IPS-18c (cell line): ENCODE measurements at regions not wholly inside any gene's neighbourhood (a gene's known extent, or its start where the extent isn't known, plus 50 kb on each side); places are given as distances from the start of the nearest gene placed in this dataset.

Experiments used
- H3K4me3 ChIP-seq: 2 replicates; pipeline ENCODE4 v1.7.0; 2013; ENCODE audit warnings: low read depth, mild to moderate bottlenecking, low read length, moderate library complexity; ENCODE audit not compliant: insufficient read depth
- H3K9me3 ChIP-seq: one replicate; pipeline ENCODE4 v1.6.1; 2013; ENCODE audit warnings: mild to moderate bottlenecking, low read length, moderate library complexity; ENCODE audit not compliant: control insufficient read depth, insufficient read depth

DNA sequence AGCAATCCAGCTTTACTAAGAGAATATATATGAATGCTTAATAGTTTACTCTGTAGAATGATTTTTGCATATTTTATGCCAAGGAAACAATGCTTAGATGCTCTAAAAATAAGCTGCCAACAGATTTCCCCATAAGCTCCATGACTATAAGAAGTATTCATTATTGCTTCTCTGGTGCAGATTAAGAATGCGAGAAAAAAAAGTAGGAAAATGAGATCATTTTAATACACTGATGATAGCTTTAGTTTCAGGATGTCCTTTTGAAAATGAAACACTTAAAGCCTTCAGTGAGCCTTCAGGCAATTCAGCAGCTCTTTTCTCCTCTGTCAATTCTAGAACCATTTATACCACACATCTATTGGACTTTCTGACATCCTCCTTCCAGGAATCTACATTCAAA, 735.0 kb upstream of the POT1 start:
- H3K4me3 ChIP-seq: no peak overlapping the region
- H3K9me3 ChIP-seq: no peaks in the 10 kb centered on the region

DNA sequence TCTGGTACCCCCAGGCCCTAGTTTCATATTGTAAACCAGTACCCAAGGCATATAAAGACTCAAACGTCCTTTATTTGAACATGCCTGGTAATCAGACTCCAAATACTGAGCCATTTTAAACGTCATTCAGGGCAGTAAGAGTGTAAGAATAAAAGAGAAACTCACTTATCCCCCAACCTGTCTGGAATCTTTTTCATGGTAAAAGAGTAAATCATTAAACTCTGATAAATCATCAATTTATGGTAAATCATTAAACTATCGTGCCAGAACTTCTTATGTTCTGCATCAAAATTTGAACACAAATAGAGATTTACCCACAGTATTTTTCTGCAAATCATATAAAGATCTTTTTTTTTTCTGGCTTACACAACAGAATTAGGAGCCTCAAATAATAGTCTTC, 734.3 kb upstream of the POT1 start:
- Histone ChIP-seq H3K4me3 (no peak overlapping the region), H3K9me3 (no peaks in the 10 kb centered on the region)

- H3K4me3 ChIP-seq: no peak overlapping the region
- no peaks in the 10 kb centered on the region for H3K9me3 ChIP-seq
These were observed 732.1 kb upstream of the POT1 start for GRCh38 chr7:125661677-125662076.

- Histone ChIP-seq H3K9me3 (no peaks in the 10 kb centered on the region), H3K4me3 (no peak overlapping the region)
These were observed 731.4 kb upstream of the POT1 start for GRCh38 chr7:125661006-125661405.

DNA sequence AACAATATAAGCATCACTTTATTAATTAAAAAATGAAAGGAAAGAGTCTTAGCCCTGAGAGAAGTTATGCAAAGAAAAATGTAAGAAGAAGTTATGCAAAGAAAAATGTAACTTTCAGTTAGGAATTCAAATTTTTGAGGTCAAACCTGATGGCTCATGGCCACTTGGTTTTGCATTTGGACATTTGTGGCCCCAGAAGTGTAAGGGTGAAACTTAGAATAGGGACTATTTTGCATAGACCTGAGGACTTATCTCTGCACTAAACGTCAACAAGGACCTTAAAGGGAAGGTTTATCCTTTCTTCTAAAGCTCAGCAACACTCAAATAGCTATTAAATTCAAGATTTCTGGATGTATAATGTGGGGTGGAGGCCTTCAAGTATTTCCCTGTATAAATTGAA, 724.5 kb upstream of the POT1 start:
- H3K9me3 ChIP-seq: no peaks in the 10 kb centered on the region

DNA sequence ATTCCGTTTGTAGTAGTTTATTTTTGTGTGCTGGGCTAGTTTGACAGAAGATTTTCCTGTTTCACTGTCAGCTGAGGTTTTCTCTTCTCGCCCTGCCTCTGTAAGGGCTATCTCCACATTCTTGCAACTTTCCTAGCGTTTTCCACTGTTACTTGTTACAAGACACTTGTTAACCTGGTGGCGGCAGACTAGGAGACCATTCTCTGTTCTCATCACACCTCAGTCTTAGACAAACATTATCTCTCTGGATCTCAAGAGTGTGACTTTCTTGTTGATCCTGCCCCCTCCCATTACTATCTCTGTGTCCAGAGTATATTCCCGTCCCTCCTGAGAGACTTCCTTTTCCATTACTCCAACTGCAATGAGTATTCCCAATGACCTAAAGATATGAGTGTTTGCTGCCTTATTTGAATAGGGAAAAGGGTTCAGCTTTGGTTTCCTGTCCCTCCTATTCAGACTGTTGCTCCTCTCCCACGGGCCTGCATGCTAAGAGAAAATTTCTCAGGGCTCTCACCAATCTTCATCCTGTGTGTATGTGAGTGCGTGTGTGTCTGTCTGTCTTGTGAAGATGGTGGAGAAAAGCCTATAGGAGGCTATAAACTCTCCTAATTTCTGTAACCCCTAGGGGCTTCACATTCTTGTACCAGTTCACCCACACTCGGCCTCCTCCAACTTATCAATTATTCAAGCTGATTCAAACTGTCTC, 722.4 kb upstream of the POT1 start:
- Histone ChIP-seq H3K4me3 (no peak overlapping the region), H3K9me3 (no peaks in the 10 kb centered on the region)

More for the DNA sequence above, 724.5 kb upstream of the POT1 start:
- H3K4me3 ChIP-seq: no peak overlapping the region

- Histone ChIP-seq H3K4me3 (no peak overlapping the region), H3K9me3 (no peaks in the 10 kb centered on the region)
These were observed 718.9 kb upstream of the POT1 start for GRCh38 chr7:125648543-125648942.

- no peaks in the 10 kb centered on the region for H3K9me3 ChIP-seq
These were observed 716.1 kb upstream of the POT1 start for GRCh38 chr7:125645770-125646169.

GRCh38 chr7:125644109-125644508, 714.5 kb upstream of the POT1 start:
- H3K9me3 ChIP-seq: no peaks in the 10 kb centered on the region
- no peak overlapping the region for H3K4me3 ChIP-seq

More at GRCh38 chr7:125645770-125646169, 716.1 kb upstream of the POT1 start:
- H3K4me3 ChIP-seq: no peak overlapping the region

DNA sequence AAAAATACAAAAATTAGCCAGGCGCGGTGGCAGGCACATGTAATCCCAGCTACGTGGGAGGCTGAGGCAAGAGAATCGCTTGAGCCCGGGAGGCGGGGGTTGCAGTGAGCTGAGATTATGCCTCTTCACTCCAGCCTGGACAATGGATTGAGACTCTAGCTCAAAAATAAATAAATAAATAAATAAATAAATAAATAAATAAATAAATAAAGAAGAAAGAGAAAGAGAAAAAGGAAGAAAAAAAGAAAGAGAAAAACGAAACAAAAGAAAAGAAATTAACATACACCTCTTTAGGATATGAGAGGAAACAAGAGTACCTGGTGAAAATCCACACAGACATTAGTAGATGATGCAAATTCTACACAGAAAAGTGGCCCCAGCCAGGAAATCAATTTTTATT, 713.7 kb upstream of the POT1 start:
- H3K4me3 ChIP-seq: no peak overlapping the region
- H3K9me3 ChIP-seq: no peaks in the 10 kb centered on the region

- Histone ChIP-seq H3K4me3 (no peak overlapping the region), H3K9me3 (no peaks in the 10 kb centered on the region)
These were observed 712.3 kb upstream of the POT1 start for GRCh38 chr7:125641884-125642283.

GRCh38 chr7:125636320-125636962, 706.8 kb upstream of the POT1 start:
- H3K9me3 ChIP-seq: no peaks in the 10 kb centered on the region
- no peak overlapping the region for H3K4me3 ChIP-seq

DNA sequence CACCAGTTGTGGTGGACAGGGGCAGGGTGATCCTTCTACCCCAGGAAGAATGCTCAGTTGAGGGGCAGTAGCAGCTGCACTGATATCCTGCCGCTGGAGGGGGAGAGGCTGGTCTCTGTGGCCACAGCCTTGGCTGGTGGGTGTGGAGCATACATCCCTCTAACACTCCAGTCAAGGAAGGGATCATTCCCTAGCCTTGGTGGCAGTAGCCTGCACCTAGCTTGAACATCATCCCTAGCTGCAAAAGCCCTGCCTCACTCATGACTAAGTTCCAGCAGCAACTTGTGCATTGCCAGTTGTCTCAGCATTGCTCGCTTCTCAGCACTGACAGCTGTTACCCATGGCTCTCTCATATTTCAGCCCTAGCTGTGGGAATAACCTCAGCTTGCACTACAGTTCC, 688.9 kb upstream of the POT1 start:
- Histone ChIP-seq H3K9me3 (no peaks in the 10 kb centered on the region), H3K4me3 (no peak overlapping the region)

DNA sequence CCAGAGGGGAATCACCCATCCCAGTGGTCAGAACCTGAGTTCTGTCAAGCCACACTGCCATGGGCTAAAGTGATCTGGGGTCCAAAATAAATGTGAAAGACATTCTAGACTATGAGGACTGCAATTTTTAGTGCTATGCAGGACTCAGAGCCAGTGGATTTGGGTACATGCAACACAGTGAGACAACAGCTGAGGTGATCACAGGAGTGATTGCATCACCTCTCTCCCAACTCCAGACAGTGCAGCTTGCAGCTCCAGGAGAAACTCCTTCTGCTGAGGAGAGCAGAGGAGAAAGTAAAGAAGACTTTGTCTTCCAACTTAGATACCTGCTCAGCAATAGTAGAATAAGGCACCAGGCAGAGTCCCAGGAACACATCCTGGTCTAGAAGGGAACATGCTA, 682.0 kb upstream of the POT1 start:
- Histone ChIP-seq H3K4me3 (no peak overlapping the region), H3K9me3 (no peaks in the 10 kb centered on the region)

- Histone ChIP-seq H3K4me3 (no peak overlapping the region), H3K9me3 (no peaks in the 10 kb centered on the region)
These were observed 677.0 kb upstream of the POT1 start for GRCh38 chr7:125606671-125607070.

- Histone ChIP-seq H3K9me3 (no peaks in the 10 kb centered on the region), H3K4me3 (no peak overlapping the region)
These were observed 675.6 kb upstream of the POT1 start for GRCh38 chr7:125605241-125605640.

DNA sequence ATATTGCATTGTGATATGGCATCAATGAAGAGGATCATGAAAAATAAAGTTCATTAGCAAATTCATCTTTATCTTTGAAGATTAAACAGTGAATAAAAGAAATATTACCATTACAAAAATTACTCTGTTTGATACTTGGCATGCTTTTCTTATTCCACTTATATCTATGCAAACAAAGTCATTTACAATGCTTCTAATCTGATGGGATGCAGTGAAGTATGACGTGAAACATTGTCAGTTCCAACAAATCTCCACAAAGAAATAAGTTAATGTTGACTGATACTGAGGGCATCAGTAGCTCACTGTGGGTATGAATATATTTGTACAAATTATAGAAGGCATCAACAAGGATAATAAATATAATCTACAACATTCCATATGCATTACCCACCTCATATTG, 672.8 kb upstream of the POT1 start:
- H3K4me3 ChIP-seq: no peak overlapping the region

GRCh38 chr7:125599387-125599786, 669.8 kb upstream of the POT1 start:
- Histone ChIP-seq H3K9me3 (no peaks in the 10 kb centered on the region), H3K4me3 (no peak overlapping the region)

More for the DNA sequence above, 672.8 kb upstream of the POT1 start:
- no peaks in the 10 kb centered on the region for H3K9me3 ChIP-seq

DNA sequence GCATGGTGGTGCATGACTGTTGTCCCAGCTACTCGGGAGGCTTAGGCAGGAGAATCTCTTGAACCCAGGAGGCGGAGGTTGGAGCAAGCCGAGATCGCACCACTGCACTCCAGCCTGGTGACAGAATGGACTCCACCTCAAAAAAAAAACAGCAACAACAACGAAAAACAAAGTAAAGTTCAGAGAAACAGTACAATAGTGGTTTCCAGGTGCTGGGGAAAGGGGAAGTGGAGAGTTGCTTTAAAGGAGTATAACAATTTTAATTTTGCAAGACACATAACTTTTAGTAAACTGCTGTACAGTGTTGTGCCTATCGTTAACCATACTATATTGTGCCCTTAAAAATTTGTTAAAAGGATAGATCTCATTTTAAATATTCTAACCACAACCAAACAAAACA, 662.7 kb upstream of the POT1 start:
- Histone ChIP-seq H3K9me3 (no peaks in the 10 kb centered on the region), H3K4me3 (no peak overlapping the region)
